Right atrium auricular region (tissue), 2 donors: ENCODE measurements at regions not wholly inside any gene's neighbourhood (a gene's known extent, or its start where the extent isn't known, plus 50 kb on each side); places are given as distances from the start of the nearest gene placed in this dataset.
"Not testable (repeated sequence)": the region's sequence is repeated elsewhere in the genome, so short reads cannot be mapped to it uniquely, and the experiment has no call there.

Experiments
- DNase-seq: peaks from one replicate; pipeline ENCODE4 v3.0.0-alpha.2; 2019; ENCODE audit warnings: low spot score
- H3K27ac ChIP-seq, 2 donors: fragments of 200-600 bp; sonication (generic); 1 replicate in 1 of 2; 2 replicates in 1 of 2; pipeline ENCODE4 v1.5.1; 2016 to 2019
- H3K27me3 ChIP-seq, 2 donors: fragments of 200-600 bp; sonication (generic); one replicate each; pipeline versions ENCODE4 v1.5.1 to v1.6.0; 2017 to 2019
- H3K36me3 ChIP-seq: fragments of 200-600 bp; sonication (generic); one replicate; pipeline ENCODE4 v1.5.1; 2016
- H3K4me1 ChIP-seq, 2 donors: fragments of 200-600 bp; sonication (generic); one replicate each; pipeline versions ENCODE4 v1.5.1 to v1.6.0; 2017 to 2019
- H3K4me3 ChIP-seq, 2 donors: fragments of 200-600 bp; sonication (generic); 1 replicate in 1 of 2; 2 replicates in 1 of 2; pipeline ENCODE4 v1.5.1; 2017 to 2019; ENCODE audit warnings: mild to moderate bottlenecking in 1 of 2, moderate library complexity in 1 of 2
- H3K9me3 ChIP-seq, 2 donors: fragments of 200-600 bp; sonication (generic); one replicate each; pipeline ENCODE4 v1.5.1; 2019
- TF ChIP-seq, protein P1 (sequence below), 2 donors: fragments of 200-600 bp; sonication (generic); IDR thresholded peaks; one replicate each; pipeline ENCODE4 v1.5.1; 2019; ENCODE audit warnings: antibody characterized with exemption in 2 of 2

DNA sequence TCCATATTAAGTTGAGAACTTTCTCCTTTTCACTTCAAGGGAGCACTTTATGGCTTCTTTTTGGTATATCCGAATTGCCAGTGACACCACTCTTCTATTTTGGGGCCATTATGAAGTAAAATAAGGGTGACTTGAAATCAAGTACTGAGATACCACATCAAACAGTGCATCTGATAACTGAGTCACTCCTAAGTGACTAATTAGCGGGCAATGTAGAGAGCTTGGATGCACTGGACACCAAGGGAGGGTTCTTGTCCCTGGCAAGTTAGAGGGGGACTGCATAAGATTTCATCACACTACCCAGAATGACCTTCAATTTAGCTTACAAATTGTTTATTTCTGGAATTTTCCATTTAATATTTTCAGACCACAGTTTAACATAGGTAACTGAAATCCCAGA, 813.9 kb upstream of the CDH10 start:
- H3K4me1 ChIP-seq = no peaks in the 10 kb centered on the region
- no peaks in the 10 kb centered on the region for H3K36me3 ChIP-seq
- H3K9me3 ChIP-seq = no peaks in the 10 kb centered on the region
- TF ChIP-seq, protein P1, sequence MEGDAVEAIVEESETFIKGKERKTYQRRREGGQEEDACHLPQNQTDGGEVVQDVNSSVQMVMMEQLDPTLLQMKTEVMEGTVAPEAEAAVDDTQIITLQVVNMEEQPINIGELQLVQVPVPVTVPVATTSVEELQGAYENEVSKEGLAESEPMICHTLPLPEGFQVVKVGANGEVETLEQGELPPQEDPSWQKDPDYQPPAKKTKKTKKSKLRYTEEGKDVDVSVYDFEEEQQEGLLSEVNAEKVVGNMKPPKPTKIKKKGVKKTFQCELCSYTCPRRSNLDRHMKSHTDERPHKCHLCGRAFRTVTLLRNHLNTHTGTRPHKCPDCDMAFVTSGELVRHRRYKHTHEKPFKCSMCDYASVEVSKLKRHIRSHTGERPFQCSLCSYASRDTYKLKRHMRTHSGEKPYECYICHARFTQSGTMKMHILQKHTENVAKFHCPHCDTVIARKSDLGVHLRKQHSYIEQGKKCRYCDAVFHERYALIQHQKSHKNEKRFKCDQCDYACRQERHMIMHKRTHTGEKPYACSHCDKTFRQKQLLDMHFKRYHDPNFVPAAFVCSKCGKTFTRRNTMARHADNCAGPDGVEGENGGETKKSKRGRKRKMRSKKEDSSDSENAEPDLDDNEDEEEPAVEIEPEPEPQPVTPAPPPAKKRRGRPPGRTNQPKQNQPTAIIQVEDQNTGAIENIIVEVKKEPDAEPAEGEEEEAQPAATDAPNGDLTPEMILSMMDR (IDR thresholded peaks at IDR 0.05) = no peak
- H3K27me3 ChIP-seq = no peaks in the 10 kb centered on the region
- no peak overlapping the region for H3K4me3 ChIP-seq
- DNase-seq = no peak
- no peak overlapping the region for H3K27ac ChIP-seq

- no peak overlapping the region for H3K4me3 ChIP-seq
- TF ChIP-seq, protein P1 (IDR thresholded peaks at IDR 0.05) = no peak
- DNase-seq = no peak
- no peak overlapping the region for H3K27ac ChIP-seq
- H3K27me3 ChIP-seq = no peaks in the 10 kb centered on the region
- no peaks in the 10 kb centered on the region for H3K9me3 ChIP-seq
- no peaks in the 10 kb centered on the region for H3K4me1 ChIP-seq
- H3K36me3 ChIP-seq = no peaks in the 10 kb centered on the region
Measured at GRCh38 chr5:25453500-25453899, 808.7 kb upstream of the CDH10 start.

DNA sequence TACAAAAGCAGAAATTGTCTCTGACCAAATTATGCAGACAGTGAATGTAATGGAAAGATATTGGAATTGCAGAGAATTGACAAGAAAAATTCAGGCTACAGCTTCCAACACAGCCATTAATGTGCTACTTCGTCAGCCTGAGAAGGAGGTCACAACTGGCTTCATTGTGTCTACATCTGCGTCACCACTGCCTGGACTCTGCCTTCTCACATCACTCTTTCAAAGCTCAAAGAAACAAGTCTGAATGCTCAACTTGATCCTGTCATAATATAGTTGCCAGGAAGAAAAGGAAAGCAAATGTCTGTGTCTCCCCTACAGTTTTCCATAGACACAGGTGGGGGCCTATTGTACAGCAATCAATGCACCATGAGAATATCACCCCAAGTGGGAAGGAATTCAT, 806.5 kb upstream of the CDH10 start:
- Histone ChIP-seq H3K27me3 (no peaks in the 10 kb centered on the region), H3K4me1 (no peaks in the 10 kb centered on the region), H3K27ac (no peak overlapping the region), H3K4me3 (no peak overlapping the region), H3K9me3 (no peaks in the 10 kb centered on the region), H3K36me3 (no peaks in the 10 kb centered on the region)
- DNase-seq = no peak
- TF ChIP-seq, protein P1 (IDR thresholded peaks at IDR 0.05) = no peak

DNA sequence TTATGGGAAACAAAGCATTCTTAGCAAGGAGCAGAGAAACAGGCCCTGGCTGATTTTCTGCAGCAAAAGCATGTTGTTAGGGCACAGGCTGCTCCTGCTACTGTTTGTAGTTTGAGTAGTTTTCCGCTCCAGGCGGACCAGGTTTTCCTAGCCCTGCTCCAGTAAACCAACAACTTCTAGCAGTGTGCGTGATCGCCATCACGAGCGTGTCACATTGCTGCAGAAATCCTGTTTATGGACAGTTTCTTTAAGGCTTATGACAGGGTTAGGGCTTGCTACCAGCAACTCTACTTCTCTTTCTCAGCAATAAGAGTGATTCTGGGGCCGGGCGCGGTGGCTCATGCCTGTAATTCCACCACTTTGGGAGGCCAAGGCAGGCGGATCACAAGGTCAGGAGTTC, 803.9 kb upstream of the CDH10 start:
- TF ChIP-seq, protein P1 (IDR thresholded peaks at IDR 0.05) = no peak
- DNase-seq = no peak
- Histone ChIP-seq H3K36me3 (no peaks in the 10 kb centered on the region), H3K27me3 (no peaks in the 10 kb centered on the region), H3K4me3 (no peak overlapping the region), H3K4me1 (no peaks in the 10 kb centered on the region), H3K27ac (no peak overlapping the region), H3K9me3 (no peaks in the 10 kb centered on the region)

GRCh38 chr5:25448190-25448621, 803.4 kb upstream of the CDH10 start:
- H3K4me1 ChIP-seq = no peaks in the 10 kb centered on the region
- no peak for DNase-seq
- TF ChIP-seq, protein P1 (IDR thresholded peaks at IDR 0.05) = no peak
- no peak overlapping the region for H3K27ac ChIP-seq
- H3K4me3 ChIP-seq = no peak overlapping the region
- no peaks in the 10 kb centered on the region for H3K27me3 ChIP-seq
- H3K36me3 ChIP-seq = no peaks in the 10 kb centered on the region
- H3K9me3 ChIP-seq = no peaks in the 10 kb centered on the region

GRCh38 chr5:25446061-25446420, 801.3 kb upstream of the CDH10 start:
- not testable (repeated sequence) for H3K4me1 ChIP-seq, H3K27me3 ChIP-seq, H3K27ac ChIP-seq, H3K4me3 ChIP-seq, H3K36me3 ChIP-seq, DNase-seq, H3K9me3 ChIP-seq

GRCh38 chr5:25445381-25446060, 800.7 kb upstream of the CDH10 start:
- H3K9me3 ChIP-seq, DNase-seq, H3K27ac ChIP-seq, H3K36me3 ChIP-seq, H3K4me3 ChIP-seq, H3K27me3 ChIP-seq, H3K4me1 ChIP-seq: not testable (repeated sequence)
